Right kidney (tissue), 1 donor: ENCODE measurements at regions not wholly inside any gene's neighbourhood (a gene's known extent, or its start where the extent isn't known, plus 50 kb on each side); places are given as distances from the start of the nearest gene placed in this dataset.
"Not testable (repeated sequence)": the region's sequence is repeated elsewhere in the genome, so short reads cannot be mapped to it uniquely, and the experiment has no call there.

Experiments used
- DNase-seq: peaks from one replicate; pipeline ENCODE4 v3.0.0-alpha.2; 2016

DNA sequence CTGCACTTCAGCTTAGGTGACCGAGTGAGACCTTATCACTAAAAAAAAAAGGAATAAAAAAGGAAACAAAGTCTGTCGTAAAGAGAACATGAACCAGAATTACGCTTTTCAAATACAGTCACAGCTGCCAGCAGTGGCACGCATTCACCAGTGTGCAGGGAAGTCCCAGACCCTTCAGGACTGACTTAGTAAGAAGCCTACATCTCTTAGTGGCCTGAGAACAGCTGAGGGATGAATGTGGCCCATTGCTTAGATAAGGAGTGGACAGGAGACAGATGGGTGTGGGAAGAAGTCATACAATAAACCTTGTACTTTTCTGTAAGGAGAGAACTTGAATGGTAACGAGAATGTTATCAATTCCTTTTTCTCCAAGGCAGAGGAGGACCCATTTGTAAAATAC, 178.5 kb downstream of the JCAD start:
- no peak for DNase-seq

DNA sequence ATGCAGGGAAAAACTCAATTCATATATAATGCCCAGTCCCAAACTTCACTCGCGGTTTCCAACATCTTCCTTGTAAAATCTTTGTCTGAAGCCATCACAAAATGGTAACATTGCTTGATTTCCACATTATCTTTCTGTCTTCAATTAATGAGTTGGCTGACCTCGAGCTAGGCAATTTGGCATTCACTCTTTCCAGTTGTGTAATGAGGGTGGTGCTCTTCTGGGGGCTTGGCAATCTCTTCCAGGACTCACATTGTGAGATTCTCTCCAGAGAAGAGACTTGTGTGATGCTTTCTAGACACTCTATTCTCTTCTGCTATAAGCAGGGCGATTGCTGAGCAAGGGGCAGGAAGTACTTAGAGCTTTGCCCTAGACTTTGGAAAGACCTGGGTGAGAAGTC, 179.5 kb downstream of the JCAD start:
- DNase-seq, result no peak

DNA sequence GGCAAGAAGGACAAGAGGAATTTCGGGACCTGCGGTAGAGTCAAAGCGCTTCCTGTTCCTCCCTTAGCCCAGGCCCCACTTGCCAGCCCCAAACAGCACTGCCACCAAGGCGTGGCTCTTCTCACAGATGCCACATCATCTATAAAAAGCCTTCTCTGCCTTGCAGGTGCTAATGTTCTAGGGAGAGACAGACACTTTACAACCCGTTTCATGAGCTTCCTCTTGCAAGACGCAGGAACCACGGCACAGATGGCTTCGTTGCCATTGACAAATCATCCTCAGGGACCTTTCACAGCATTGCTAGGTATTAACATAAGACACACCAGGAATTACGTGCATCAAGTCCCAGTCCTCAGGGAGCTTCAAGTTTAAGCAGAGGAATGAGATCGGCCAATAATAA, 180.9 kb downstream of the JCAD start:
- DNase-seq, result no peak

DNA sequence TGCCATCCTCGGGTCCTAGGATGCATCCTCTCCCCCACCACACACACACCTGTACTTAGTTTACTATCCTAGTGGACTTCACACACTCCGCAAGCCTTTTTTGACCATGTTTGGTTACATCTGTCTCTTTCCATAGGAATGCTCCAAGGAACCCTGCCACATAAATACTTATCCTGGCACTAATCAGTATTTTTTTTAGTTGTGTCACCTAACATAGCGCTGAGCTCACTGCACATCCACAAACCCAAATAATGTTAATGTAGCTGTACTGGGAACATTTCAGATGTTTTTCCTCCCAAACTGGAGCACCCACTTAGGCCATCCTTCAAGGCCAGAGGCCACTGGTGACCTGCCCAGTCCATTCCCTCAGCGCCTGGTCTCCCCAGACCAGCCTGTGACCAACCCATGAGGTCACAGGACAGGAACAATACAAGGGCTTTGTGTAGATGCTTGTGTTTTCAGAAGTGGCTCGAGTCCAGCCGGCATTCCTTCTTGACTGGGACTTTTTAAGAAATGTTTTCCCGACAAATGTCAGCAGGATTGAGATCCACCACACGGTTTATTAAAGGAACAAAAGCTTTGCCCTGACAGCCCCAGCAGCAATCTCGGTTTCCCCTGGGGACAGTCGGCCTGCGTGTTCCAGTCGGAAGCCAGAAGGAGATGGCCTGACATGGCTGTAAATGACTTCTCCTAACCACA, 181.4 kb downstream of the JCAD start:
- no peak for DNase-seq

DNA sequence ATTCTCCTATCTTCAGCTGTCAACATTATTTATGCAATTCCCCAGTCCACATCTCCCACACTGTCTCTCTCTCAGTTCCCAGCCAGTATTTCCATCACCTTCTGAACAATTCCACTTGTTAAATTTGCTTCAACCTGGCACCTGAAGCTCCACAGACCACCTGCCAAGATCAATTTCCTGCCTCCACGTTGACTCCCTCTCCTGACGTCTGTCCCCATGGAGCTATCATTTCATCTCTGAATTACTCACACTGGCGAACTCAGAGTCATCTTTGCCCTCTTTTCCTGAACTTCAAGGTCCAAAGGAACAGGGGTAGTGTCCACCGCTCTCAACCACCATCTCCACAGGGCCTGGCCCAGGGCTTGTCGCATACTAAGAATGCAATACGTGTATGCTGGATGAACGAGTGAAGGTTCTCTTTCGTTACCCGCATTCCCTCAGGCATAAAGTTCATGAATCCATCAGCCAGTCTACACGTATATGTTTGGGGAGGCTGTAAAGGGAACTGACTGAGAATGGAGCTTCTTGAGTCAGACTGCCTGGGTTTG, 183.3 kb downstream of the JCAD start:
- no peak for DNase-seq

DNA sequence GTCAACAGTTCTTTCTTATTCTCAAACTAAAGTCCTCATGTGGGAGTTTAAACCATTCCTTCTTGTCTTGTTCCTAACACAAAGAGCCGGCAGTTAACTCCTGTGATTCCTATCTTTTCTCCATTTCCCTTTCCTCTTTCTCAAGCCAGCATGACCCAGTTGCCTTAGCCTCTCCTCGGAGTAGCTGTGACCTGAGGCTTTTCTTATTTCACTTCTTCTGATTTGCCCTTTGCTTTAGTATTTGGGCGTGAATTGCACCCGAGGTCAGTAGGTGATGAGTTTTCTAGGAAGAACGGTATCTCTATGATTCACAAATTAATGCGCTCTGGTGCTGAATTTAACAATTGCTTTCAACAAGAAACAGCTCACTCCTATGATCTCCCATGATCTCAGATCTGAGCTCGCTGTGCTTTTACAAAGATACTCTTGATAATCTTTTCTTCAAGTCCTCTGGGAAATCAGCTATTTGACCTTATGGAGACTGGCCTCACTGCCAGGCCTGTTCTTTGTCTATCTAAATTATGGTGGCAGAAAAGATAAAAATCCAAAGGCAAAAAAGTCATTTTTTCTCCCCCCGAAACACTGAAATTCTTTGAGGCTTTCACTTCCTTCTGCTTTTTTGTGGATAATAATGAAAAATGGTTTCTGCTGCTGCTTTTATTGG, 184.6 kb downstream of the JCAD start:
- no peak for DNase-seq

DNA sequence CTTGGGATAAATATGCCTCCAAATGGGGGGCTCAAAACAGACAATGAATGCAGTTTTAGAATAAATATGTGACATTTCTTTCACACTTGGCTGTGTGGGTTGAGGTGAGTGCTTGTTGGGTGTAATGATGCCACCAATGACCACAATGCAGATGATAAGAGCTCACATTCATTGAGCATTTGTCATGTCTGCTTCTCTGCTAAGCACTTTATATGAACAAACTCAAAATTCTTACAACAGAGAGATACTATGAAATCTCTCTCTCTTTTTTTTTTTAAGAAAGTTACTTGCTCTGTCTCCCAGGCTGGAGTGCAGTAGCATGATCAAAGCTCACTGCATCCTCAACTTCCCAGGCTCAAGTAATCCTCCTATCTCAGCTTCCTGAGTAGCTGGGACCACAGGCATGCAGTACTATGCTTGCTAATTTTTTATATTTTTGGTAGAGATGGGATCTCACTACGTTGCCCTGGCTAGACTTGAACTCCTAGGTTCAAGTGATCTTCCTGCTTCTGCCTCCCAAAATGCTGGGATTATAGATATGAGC, 185.4 kb downstream of the JCAD start:
- no peak for DNase-seq

DNA sequence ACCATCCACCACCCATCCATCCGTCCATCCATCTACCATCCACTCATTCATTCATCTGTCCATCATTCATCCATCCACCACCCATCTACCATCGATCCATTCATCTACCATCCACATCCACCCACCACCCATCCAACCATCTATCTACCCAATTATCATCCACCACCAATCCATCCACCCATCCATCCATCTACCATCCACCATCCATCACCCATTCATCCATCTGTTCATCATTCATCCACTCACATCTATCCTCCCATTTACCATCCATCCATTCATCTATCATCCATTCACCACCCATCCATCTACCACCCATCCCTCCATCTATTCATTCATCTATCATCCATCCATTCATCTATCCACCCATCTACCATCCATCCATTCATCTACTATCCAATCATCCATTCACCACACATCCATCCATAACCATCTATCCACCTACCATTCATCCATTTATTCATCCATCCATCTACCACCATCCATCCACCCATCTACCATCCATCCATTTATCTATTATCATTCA, 188.8 kb downstream of the JCAD start:
- no peak for DNase-seq

DNA sequence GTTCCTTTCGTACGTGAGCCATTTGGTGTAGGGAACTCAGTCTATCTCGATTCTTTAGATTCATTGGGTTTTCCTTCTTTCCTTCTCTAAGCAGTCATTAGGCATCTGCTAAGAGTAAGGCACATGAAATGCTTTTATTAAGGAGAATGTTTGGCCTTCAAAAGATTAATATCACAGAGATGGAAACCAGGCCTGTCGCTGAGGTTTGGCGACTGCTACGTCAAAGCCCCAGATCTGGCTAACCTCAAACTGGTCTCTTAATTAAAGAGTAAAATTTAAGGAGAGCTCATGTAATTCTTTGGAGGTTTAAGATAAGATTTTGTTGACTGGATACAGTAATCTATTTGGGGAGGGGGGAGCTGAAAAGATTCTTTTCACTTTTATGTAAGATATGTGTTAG, 189.8 kb downstream of the JCAD start:
- DNase-seq, result no peak

DNA sequence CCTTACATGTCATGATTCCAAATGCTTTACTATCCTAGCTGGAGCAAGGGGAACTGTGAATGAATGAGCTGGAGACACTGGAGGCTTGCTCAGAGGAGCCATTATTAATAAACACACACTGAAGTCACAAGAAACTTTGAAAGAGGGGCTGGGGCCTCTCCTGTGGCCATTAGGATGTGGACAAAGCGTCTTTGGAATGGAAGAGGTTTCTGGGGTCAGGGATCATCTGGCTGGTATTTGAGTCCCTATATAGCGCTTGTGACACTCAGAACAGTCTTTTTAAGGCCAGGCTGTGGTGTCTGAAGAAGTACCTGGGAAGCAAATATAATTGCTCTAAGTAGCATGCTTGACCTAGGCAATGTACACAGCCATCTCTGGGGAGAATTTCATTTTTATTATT, 193.0 kb downstream of the JCAD start:
- DNase-seq, result no peak

DNA sequence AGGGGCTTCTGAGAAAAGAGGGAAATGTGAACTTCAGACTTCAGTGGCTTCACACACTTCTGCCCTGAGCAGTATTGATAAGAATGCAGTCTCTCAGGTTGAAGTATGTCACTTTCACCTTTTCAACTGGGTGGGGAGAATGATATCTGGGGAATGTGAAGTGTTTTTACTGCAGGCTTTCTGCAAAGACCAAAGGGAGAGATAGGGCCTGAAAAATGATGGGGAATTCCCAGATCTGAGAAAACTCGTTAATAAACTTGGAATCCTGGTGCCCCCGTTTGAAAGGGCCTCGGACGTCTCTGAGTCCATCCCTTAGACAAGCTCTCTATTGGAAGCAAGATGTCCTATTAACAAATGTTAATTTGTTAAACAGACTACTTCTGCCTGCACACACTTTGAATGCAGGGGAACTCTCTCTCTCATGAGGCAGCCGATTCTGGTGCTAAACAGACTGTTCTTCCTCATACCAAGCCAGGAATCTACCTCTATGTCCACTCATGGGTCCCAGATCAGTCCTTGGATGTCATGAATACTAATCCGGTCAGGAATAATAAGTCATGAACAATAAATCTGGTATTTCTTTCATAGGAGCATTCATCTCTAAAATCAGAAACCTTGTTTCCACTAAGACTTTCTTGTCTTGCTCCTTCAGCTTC, 193.6 kb downstream of the JCAD start:
- DNase-seq, result no peak

DNA sequence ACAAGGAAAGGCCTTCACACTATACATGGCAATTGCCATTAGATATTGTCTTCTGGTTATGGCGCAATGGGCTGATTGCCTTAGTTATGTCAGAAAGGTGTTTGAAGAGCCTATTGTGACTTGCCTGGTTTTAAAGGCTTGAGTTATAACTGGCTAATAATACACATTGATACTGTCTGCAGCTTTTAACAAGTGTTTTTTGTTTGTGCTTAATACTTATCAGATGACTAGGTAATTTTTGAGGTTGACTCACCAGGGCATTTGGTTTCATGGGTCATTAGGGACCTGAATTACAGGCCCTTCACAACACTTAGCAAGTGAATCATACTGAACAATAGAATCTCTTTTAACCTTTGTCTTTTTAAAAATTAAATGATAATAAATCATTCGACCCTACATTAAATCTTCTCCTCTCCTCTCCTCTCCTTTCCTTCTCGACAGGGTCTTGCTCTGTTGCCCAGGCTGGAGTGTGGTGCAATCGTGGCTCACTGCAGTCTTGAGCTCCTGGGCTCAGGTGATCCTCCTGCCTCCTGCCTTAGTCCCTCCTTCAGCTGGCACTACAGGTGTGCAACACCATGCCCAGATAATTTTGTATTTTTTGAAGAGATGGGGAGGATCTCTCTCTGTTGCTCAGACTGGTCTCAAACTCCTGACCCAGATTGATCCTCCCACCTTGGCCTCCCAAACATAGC, 196.3 kb downstream of the JCAD start:
- no peak for DNase-seq

DNA sequence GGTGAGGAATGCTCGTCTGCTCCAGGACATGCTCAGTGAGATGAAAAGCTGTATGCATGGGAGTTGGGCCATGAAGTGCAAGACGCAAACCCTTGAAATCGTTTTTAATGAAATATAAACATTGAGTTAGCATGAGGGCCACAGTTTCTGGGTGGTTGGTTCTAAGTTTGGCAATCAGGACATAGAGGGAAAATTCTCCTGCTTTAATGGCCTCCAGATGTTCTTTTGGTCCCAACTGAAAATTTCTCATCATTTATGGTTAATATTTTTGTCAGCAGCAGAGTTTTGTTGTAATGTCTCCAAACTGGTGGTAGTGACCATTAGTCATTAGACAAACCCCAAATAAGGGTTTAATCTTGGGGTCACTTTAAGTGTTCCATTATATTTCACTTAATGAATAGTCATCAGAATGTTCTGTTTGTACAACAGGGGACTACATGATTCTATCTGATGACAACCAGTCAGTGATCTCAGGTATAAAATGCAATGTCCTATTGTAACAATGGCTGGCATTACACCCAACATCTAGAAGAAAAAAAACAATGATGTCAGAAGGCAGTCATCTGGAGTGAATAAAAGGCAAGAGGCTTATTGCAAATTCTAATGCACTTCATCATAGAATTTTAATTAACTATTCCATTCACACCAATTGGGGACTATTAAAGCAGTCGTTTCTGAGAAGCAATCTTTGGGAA, 197.4 kb downstream of the JCAD start:
- DNase-seq, result no peak

DNA sequence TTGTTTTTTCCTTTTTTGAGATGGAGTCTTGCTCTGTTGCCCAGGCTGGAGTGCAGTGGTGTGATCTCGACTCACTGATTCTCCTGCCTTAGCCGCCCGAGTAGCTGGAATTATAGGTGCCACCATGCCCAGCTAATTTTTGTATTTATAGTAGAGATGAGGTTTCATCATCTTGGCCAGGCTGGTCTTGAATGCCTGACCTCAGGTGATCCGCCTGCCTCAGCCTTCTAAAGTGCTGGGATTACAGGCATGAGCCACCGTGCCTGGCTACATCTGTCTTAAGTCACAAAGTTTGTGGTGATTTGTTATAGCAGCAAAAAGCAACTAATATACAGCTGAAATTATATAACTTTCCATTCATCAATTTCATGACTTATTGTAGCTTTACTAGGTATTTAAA, 198.2 kb downstream of the JCAD start:
- not testable (repeated sequence) for DNase-seq

DNA sequence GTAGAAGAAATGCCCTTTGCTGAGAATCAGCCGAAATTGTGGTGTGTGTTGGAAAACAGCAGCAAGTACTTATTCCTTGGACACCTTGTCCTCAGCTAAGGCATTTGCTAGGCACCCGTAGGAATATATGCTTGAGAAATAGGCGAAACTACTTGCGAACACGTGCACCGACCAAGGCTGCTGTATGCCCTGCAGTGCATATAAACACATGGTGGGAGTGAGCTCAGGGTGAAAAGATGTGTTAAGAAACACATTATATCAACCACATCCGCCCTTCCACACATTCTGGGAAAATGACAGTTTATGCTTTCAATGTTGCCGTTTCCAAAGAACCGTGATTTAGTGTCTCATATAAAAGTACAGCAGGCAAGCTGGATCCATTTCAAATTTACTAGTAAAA, 199.2 kb downstream of the JCAD start:
- DNase-seq, result no peak

DNA sequence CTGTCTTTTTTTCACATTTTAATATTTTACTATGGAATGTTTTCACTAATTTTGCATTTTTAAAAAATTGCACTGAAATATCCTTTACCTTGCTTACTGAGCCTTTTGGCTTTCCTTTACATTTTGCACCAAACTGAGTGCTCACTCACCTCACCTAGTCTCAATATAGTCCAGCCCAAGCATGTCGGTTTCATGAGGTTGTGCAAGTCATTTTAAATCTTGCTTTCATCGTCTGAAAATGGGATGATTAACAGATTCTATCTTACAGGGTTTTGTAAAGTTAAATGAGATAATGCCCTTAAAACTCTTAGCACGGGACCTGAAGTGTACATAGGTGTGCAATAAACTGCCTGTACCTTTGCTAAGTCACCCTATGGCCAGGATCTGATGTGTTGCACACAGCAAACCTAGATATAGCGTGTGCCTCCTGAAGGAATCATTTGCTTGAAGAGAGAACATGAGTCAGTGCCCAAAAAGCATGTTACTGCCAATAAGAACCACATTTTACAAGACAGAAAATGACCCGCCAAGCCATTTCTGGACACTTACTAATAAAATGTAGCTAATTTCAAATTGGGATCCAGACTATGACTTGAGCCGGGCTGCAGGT, 199.8 kb downstream of the JCAD start:
- no peak for DNase-seq

DNA sequence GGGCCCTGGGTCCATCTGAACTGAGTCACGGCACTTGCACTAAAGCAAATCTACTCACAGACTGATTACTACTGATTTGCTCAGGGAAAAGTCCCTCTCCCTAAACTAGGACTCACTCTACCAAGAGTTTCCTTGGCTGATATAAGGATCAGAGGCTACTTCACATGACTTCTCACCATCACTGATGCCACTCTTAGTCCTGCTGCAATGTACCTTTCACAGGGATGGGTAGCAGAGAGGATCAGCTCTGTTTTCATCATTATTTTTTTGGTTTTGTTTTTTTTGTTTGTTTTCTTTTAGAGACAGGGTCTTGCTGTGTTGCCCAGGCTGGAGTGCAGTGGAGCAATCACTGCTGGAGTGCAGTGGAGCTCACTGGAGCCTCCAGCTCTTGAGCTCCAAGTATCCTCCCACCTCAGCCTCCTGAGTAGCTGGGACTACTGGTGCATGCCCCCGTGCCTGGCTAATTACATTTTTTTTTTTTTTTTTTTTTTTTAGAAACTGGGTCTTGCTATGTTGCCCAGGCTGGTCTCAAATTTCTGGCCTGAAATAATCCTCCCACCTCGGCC, 200.6 kb downstream of the JCAD start:
- no peak for DNase-seq

DNA sequence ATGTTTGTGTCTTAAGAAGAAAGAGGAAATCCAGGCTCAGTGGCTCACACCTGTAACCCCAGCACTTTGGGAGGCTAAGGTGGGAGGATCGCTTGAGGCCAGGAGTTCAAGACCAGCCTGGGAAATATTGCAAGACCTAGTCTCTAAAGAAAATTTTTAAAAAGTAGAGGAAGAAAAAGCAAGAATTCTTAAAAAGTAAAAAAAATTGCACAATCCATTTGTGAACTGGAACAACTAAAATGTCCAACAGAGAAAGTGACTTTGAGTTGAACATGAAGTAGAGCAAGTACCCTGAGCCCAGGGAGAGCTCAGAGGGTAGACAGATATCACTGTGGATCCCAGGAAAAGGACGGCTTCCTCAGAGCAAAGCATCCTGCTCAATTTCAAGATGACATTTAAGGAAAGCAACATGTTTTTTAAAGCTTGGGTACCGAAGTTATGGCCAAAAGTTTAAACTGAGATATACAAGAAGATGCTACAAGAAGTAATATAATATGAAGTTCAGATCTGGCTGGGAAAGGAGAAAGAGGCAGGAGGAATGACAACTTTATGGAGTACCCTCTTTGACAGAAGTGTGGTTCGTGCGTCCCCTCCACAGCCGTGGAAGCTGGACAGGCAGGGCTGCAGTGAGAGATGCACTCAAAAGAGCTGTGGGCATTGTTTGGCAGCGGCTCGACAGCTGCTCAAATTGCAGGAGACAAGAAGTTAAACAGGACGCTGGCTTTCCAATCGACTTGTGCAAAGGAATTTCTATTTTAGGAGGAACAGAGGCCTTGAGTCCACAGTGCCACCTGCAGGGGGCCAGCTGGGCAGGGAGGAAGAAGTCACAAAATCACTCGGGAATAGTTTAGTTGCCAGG, 201.3 kb downstream of the JCAD start:
- no peak for DNase-seq

DNA sequence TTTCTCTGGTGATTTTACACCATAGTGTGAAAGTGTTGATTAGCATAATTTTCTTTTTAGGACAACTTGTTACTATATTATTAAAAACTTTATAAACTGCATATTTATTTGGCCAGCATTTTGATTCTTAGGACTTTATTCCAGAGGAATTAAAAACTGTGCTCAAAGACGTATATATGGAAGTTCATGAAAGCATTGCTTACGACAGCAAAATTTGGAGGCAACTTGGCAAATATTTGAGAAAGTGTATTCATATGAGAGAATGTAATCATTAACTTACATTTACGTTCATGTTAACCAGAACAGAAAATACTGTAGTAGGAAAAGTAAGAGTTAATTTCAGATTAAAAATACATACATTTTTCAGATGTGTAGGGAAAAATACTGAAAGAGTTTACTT, 203.1 kb downstream of the JCAD start:
- DNase-seq, result no peak

DNA sequence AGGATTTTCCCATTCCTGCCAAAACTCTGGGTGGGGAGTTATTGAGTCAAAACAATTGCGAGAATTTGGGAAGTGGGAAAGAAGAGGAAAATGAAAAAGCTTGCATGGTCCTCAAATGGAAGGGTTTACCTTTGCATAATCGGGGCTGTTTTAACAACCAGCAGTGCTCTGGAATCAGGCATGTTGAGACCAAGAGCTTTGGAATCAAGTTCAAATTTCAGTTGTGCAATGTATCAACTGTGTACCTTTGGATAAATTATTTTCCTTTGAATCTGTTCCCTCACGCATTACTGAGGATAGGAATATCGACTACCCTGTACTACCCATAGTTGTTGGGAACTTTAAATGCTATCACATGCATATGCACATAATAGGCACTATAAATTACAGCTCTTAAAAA, 205.5 kb downstream of the JCAD start:
- DNase-seq, result no peak
